HG03469 (cell line): ENCODE measurements at regions not wholly inside any gene's neighbourhood (a gene's known extent, or its start where the extent isn't known, plus 50 kb on each side); places are given as distances from the start of the nearest gene placed in this dataset.
"Not testable (repeated sequence)": the region's sequence is repeated elsewhere in the genome, so short reads cannot be mapped to it uniquely, and the experiment has no call there.

Experiments used
- ATAC-seq: cut with Tn5 transposase; IDR thresholded peaks from one replicate; pipeline ENCODE4 v1.9.1; 2021; ENCODE audit warnings: mild to moderate bottlenecking, moderate library complexity, moderate number of reproducible peaks; ENCODE audit not compliant: unreplicated experiment

DNA sequence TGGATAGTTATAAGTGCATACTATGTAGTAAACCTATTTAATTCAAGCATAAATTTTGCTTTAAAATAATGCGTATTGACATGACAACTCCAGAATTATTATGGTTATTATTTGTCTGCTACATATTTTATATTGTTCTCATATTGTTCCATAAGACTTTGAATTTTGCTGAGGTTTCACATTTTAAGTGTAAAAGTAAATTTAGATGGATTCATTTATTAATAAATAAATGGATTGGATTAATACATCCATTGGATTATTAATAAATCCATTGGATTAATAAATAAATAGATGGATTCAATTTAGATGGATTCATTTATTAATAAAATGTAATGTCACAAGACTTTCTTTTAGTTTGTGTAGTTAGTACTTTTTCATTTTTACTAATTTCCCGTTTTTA is 1768.0 kb upstream of the PCDH10 start:
- ATAC-seq: no peak

DNA sequence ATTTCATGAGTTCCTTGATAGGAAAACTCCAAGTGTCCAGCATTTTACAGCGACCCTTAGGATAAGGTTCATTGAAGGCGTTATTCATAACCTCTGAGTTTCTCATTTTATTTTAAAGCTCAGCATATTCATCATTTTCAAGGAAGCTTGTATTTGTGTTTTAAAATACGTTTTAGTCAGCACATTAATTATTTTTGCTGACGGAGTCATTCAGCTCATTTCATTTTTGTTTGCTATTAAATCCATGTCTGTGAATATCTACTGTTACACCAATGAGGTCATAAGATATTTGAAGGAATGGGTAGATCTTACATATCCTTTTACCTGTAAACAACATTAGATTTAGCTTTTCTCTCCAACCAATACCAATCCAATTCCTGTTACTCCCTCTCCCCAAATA is 1766.3 kb upstream of the PCDH10 start:
- ATAC-seq: no peak

DNA sequence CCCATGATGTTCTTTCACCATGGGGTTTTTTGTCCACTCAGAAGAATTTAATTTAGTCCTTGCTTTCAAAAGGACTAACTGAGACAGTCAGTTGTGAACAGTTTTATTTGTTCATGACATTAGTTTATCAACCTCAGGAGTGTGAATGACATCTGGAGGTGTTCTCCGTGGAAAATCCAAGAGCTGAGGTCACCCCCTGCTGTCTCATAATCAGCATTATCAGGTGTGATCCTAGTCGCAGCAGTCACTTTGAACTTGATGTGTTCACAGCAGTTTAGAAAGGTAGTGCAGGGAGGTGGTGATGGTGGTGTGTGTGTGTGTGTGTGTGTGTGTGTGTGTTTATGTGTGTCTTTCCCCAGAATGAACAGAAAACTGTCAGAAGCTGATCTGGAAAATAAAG is 1760.8 kb upstream of the PCDH10 start:
- ATAC-seq: no peak

DNA sequence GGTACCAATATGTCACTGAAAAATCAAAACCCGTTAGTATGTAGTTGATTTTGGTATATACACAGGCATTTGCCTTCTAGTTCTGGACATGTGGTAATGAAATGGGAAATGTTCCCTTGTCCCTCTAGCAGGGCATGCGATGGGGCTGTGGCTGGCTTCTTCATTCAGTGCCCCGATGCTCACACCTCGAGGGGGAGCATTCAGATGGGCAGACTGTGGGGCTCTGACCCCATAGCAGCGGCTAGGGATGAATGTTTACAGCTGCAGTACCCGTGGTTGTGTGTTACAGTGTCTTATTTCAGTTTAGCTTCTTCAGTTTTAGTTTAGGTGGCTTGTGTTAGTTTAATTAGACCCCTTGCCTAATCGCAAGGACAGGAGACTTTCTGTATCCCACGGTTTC is 1741.0 kb upstream of the PCDH10 start:
- ATAC-seq: no peak

DNA sequence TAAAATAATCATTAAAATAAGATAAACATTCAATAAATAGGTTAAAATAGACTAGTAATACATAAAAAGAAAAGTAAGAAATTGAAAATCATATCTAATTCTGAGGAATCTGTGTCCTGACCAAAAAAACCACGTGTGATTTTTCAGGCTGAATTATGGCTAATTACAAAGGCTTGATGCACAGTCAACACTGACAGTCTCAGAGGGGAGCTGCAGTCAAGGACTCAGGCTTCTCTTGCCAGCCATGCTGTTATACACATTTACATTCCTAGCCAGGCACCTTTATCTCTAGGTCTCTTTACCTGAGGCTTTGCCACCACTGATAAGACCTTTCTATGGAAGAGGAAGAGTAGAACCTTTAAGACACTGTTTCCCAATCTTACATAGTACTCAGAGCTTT is 1737.7 kb upstream of the PCDH10 start:
- no peak for ATAC-seq

DNA sequence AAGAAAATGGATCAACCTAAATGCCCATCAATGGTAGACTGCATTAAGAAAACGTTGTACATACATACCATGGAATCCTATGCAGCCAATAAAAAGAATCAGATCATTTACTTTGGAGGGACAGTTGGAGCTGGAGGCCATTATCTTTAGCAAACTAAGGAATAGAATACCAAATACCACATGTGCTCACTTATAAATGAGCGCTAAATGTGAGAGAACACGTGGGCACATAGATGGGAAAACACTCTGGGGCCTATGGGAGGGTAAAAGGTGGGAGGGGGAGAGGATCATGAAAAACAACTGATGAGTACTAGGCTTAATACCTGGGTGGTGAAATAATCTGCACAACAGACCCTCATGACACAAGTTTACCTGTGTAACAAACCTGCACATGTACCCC is 1729.9 kb upstream of the PCDH10 start:
- ATAC-seq: no peak

DNA sequence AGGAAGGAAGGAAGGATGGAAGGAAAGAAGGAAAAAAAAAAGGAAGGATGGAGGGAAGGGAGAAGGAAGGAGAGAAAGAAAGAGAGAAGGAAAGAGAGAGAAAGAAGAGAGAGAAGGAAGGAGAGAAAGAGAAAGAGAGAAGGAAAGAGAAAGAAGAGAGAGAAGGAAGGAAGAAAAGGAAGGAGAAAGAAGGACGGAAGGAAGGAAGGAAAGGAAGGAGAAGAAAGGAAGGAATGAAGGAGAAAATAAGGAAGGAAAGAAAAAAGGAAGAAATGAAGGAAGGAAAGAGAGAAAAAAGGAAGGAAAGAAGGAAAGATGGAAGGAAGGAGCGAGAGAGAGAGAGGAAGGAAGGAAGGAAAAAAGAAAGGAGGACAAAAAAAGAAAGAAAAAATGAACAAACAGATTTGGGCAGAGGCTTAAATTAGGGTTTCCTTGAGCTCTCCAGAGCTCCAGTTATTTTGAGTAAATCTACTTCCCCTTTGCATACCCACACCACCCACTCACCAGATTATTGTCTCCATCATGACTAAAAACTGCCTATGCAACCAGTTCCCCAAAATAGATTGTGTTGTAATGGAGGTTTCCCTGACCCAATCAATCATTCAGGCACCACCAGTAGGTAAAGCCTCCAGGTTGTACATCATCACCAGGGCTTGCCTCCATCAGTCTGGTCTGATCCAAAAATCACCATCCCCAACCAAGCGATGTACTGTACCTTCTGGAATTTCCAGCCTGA is 1722.9 kb upstream of the PCDH10 start:
- peak; percentile 52 for ATAC-seq

DNA sequence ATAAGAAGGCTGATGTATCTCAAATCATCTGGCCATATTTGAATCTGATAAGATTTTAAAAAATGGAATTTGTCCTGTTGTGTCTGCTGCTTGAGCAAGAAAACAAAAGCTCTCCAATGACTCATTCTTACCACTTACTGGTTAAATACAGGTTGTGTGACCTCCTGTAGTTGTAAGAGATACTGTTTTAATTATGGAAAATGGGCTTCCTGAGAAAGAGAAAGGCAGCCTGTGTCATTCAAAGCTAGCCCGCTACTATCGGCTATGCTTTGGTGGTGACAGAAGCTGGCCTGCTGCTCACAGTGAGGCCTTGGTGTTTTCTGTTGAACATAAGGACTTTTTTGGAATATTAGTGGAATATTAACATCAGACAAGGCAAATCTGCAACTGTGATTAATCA is 1722.1 kb upstream of the PCDH10 start:
- no peak for ATAC-seq

DNA sequence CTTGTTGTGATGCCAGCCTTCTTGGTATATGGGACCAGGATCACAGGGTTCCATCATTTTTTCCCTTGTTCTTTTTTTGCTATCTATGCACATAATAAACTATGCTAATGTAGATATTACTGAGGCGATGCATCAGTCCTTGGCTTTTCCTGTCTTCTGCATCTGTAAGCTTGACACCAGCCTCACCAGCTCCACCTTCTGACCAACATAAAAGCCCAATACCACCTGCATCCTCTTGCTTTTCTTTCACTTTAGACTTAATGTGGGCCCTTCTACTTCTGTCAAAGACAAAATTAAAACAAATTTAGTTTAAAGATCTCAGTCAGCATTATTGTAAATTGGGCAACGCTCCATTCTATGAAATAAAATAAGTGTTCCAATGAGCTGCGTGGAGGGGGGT is 1718.8 kb upstream of the PCDH10 start:
- ATAC-seq: no peak

DNA sequence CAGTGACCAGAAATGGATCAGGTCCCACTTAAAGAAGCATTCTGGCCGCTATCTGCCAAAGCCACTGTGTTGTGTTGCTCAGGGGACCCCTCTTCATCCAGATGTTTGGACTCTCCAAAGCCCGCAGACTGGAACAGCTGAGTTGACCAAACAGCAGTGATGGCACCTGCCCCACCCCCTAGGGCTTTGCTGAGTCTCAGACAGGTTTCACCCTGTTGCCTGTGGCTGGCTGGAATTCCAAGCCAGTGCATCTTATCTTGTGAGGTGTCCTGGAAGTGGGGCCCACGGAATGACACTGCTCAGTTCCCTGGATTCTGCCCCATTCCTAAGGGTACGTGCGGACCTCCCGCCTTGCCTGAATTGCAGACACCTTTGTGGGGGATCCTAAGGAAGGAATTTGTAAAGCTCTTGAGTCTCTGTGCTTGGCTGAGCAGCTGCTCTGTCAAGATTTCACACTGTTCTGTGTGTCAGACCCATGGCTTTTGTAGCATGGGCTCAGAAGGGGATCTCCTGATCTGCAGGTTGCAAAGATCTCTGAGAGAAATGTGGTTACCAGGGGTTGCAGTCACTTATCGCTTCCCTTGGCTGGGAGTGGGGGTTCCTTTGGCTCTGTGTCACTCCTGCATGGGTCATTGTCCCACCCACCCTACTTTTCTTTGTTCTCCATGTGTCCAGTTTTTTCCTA is 1707.9 kb upstream of the PCDH10 start:
- no peak for ATAC-seq

DNA sequence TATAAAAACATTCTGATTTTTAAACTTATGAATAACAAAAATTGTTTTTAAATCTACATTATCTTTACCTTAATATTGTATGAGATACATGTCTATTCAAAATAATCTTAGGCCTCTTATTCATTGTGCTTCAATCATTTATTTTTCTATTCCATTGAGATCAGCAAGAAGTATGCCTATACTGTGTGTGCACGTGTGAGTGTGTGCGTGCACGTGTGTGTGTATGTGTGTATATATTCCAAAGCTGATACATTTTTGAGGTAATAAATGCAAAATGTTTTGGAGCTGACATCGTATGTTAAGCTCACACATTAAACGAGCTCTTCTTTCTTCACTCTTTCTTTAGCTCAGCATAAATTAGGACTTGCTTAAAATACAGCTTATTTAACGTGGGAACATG is 1701.2 kb upstream of the PCDH10 start:
- ATAC-seq: no peak

DNA sequence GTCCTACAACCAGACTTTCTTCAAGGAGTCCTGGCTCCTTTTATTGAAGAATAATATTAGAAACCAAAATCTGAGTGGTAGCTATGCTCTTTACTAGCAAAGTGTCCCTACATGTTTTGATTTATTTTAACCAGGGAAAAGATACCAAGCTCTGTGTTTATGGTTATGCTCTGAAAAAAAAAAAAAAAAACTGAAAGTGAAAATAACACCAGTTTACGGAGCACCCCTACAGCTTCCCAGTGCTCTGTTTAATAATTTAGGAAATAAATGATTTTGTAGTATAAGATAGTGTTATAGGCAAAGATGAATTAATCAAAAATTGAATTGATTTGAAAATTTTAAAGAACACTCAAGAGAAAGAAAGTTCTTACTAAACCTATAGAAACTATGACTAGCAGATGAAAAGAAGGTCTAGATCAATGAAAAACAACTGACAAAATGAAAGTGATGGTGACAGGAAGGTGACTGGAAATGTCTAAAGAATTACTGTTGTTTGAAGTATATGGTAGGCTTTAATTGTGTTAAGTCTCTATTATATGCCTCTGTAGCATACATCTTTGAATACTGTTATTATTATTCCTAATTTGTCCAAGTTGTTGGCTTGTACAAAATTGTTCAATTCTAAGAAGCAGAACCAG is 1698.4 kb upstream of the PCDH10 start:
- ATAC-seq: no peak

DNA sequence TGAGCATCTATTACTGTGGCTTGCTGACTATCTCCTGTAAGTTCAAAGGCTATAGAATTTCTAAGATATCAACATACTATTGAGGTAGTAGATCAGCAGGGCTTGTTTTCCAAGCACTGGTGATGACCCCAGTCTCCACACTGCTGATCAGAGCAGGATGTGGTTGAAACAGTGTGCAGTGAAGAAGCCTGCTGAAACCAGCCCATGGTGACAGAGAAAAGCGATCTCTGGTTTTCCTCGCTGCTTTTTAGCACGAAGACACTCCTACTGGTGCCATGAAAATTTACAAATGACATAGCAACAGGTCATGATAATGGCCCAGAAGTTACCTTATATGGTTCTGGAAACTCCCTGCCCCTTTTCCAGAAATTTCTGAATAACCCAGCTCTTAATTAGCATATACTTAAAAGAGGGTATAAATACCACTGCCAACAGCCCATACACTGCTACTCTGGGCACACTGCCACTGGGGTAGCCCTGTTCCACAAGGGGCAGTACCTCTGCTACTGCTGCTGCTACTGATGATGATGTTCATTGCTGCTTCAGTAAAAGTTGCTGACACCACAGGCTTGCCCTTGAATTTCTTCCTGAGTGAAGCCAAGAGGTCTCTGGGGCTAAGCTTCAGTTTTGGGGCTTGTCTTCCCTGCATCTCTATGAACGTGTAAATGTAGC is 1689.5 kb upstream of the PCDH10 start:
- ATAC-seq: no peak

DNA sequence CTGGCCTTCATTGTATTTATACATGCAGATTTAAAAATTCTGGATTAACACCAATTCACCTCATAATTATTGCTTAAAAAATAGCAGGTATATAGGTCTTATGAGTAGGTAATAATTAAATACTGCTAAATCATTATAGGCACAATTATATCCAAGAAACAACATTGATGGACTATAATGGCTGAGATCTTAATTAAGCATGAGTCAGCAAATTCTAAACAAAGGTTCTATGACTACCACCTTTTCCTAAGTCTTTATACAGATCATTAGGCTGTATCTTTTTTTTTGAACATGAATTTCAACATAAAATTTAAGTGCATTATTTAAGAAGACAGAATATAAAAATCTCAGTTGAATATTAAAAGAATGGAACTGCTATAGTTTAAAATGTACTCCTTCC is 1678.7 kb upstream of the PCDH10 start:
- no peak for ATAC-seq

DNA sequence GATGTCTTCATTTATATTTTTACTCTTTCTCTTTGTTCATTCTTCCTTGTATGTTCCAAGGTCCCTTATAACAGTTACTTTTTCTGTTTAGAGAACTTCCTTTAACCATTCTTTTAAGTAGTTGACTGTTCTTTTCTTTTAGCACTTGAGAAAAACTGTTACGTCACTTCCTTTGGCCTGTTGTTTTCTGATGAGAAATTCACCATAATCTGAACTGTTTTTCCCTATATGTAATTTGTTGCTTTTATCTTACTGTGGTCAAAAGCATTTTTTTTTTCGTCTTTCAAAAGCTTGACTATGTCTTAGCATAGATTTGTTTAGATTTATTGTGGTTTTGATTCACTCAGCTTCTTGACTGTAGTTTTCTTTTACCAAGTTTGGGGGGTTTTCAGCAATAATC is 1660.3 kb upstream of the PCDH10 start:
- ATAC-seq: no peak

DNA sequence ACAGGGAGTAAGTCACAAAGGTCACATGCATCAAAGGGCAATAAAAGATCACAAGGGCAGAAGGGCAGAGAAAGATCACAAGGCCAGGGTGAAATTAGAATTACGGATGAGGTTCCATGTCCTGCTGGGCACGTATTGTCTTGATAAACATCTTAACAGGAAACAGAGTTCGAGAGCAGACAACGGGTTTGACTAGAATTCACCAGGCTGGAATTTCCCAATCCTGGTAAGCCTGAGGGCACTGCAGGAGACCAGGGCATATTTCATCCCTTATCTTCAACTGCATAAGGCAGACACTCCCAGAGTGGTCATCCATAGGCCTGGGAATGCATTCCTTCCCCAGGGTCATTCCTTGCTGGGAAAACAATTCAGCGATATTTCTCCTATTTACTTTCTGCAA is 1652.9 kb upstream of the PCDH10 start:
- ATAC-seq: not testable (repeated sequence)

DNA sequence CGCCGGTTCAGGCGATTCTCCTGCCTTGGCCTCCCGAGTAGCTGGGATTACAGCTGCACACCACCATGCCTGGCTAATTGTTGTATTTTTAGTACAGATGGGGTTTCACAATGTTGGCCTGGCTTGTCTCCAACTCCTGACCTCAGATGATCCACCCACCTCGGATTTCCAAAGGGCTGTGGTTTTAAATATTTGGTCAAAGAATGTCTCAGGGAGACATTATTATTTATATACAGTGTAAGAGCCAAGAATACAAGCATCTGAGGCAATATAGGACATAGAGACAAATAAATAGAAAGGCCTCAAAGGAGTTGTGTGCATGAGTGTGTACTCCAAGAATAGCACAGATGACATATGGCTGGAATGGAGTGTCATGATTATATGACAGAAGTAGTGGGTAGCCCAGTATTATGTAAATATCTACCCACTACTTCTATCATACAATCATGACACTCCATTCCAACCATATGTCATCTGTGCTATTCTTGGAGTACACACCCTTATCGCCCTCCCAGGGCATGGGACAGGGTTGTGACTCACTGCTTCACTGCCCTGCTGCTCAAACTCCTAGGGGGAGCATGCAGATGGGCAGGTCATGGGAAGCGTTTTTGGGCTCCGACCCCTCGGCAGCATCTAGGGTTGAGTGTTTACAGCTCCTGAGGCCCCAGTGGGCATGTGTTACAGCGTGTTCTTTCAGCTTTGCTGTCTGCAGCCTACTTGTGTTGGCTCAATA is 1649.8 kb upstream of the PCDH10 start:
- ATAC-seq: no peak

DNA sequence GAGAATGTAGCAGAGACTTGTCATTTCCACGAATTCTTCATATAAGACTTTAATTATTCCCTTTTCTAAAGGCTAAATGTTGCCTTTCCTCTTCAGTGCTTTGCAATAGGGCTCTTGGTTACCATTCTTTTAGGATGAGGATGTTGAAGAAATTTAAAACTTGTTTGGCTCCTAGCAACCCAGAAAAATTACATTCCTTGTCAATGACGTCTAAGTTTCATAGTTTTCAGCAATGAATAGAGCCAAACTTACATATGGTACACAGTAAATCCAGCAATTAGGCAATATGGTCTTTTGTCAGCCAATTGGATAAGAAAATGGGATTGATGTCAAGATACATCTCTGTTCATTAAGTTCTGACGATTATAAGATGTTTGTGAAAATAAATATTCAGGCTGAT is 1639.6 kb upstream of the PCDH10 start:
- no peak for ATAC-seq

DNA sequence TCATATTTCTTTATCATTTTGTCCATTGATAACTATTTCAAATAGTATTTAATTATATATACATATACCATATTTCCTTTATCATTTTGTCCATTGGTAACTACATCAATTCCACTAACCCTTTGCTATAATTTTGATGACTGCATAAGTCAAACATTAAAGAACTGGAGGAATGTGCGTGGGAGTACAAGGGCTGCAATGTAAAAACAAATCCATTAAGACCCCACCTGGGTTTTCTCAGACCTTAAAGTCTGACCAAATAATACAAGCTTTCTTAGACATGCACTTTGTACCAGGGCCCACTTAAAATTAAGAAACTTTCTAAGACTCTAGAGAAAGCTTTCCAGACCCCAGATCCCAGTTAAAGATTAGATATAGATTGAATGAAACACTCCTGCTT is 1622.4 kb upstream of the PCDH10 start:
- no peak for ATAC-seq

DNA sequence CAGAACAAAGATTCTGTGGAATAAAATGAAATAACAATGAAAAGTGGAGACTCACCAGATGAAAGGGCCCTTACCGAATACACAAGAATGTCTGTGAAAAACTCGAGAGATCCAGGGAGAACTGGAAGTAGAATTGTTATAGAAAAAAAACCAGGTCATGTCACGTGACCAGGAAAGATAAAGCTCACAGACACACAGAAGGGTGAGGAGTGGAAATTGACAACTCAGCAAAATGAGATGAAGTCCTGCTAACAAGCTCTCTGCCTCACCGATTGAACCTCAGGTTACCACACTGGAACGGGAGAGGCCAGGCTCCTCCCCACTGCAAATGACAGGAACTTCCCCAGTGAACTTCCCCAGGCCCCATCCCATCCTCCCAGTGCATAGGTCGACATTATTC is 1618.0 kb upstream of the PCDH10 start:
- no peak for ATAC-seq
